Mammary epithelial cell (primary cell): ENCODE measurements at regions not wholly inside any gene's neighbourhood (a gene's known extent, or its start where the extent isn't known, plus 50 kb on each side); places are given as distances from the start of the nearest gene placed in this dataset.

ENCODE experiments used
- CTCF ChIP-seq, 2 donors: IDR thresholded peaks in 1 of 2; conservative IDR thresholded peaks in 1 of 2; 2 replicates each; pipeline ENCODE4 v1.5.1; 2011 to 2012; ENCODE audit warnings: inconsistent platforms in 2 of 2, low read length in 2 of 2, mild to moderate bottlenecking in 2 of 2, control low read depth in 1 of 2, low read depth in 1 of 2; ENCODE audit not compliant: insufficient read depth in 1 of 2; ENCODE audit errors: extremely low read depth in 1 of 2
- EZH2 ChIP-seq: IDR thresholded peaks from 2 replicates; pipeline ENCODE4 v1.6.1; 2012; ENCODE audit warnings: low read length, inconsistent platforms, borderline replicate concordance

- no peak for TF ChIP-seq EZH2
- no peak for TF ChIP-seq CTCF (conservative IDR thresholded peaks at IDR 0.05 in 1 of 2, IDR thresholded peaks at IDR 0.05 in 1 of 2; ENCODE audit: extremely low read depth in 1 of 2, insufficient read depth in 1 of 2, low read depth in 1 of 2, low read length in 2 of 2)
Measured at GRCh38 chr18:11268153-11268552, 118.8 kb upstream of the PIEZO2 start.
